HL-60 (cell line): ENCODE measurements at regions not wholly inside any gene's neighbourhood (a gene's known extent, or its start where the extent isn't known, plus 50 kb on each side); places are given as distances from the start of the nearest gene placed in this dataset.

Experiments
- DNase-seq, 2 experiments: peaks; one replicate each; pipeline ENCODE4 v3.0.0-alpha.2; 2010 to 2020; ENCODE audit warnings: low read depth in 1 of 2, low spot score in 1 of 2
- H3K27ac ChIP-seq: fragments of 250-450 bp; sonication (Bioruptor Pico); replicated peaks from 2 replicates; pipeline ENCODE4 v1.5.1; 2020; ENCODE audit warnings: mild to moderate bottlenecking, moderate library complexity
- H3K27me3 ChIP-seq: fragments of 250-450 bp; sonication (Bioruptor Pico); 2 replicates; pipeline ENCODE4 v1.5.1; 2021; ENCODE audit warnings: mild to moderate bottlenecking, moderate library complexity; ENCODE audit not compliant: insufficient read depth, poor library complexity, severe bottlenecking
- H3K4me3 ChIP-seq: replicated peaks from 2 replicates; pipeline ENCODE4 v1.5.1; 2011; ENCODE audit warnings: mild to moderate bottlenecking, control low read depth, low read length; ENCODE audit not compliant: insufficient read depth
- CTCF ChIP-seq: IDR thresholded peaks from one replicate; pipeline ENCODE4 v1.5.1; 2011; ENCODE audit warnings: low read length, control low read depth, inconsistent platforms; ENCODE audit not compliant: insufficient read depth
- GABPA ChIP-seq: IDR thresholded peaks from 2 replicates; pipeline ENCODE4 v1.6.1; 2012; ENCODE audit warnings: low read depth
- POLR2AphosphoS5 ChIP-seq: IDR thresholded peaks from 2 replicates; pipeline ENCODE4 v1.6.1; 2012; ENCODE audit warnings: low read depth
- REST ChIP-seq: IDR thresholded peaks from 2 replicates; pipeline ENCODE4 v1.6.1; 2012; ENCODE audit warnings: low read depth; ENCODE audit not compliant: insufficient replicate concordance
- SPI1 ChIP-seq: IDR thresholded peaks from 2 replicates; pipeline ENCODE4 v1.6.1; 2012; ENCODE audit warnings: low read depth, mild to moderate bottlenecking, borderline replicate concordance

GRCh38 chr2:67694445-67694844, 297.3 kb downstream of the ETAA1 start:
- Histone ChIP-seq H3K27ac (no peak overlapping the region), H3K27me3 (peaks cover 7% of the 10 kb centered on the region), H3K4me3 (no peak overlapping the region)
- no peak for DNase-seq
- TF ChIP-seq SPI1: no peak

- no peak for DNase-seq
- Histone ChIP-seq H3K4me3 (no peak overlapping the region), H3K27ac (no peak overlapping the region), H3K27me3 (no peaks in the 10 kb centered on the region)
- TF ChIP-seq REST: no peak
- TF ChIP-seq GABPA: no peak
- no peak for TF ChIP-seq POLR2AphosphoS5
- no peak for TF ChIP-seq SPI1
These were observed 303.9 kb downstream of the ETAA1 start for GRCh38 chr2:67701011-67701410.

- no peak for DNase-seq
- no peaks in the 10 kb centered on the region for H3K27me3 ChIP-seq
- TF ChIP-seq REST (no peak), CTCF (no peak), POLR2AphosphoS5 (no peak), SPI1 (no peak), GABPA (no peak)
- no peak overlapping the region for H3K27ac ChIP-seq
- H3K4me3 ChIP-seq: no peak overlapping the region
These were observed 305.2 kb downstream of the ETAA1 start for GRCh38 chr2:67702284-67702683.

GRCh38 chr2:67702937-67703336, 305.8 kb downstream of the ETAA1 start:
- no peak overlapping the region for H3K27ac ChIP-seq
- no peaks in the 10 kb centered on the region for H3K27me3 ChIP-seq
- DNase-seq: no peak
- H3K4me3 ChIP-seq: no peak overlapping the region
- TF ChIP-seq REST (no peak), CTCF (no peak), GABPA (no peak), POLR2AphosphoS5 (no peak), SPI1 (no peak)
